ENCODE measurements at regions not wholly inside any gene's neighbourhood (a gene's known extent, or its start where the extent isn't known, plus 50 kb on each side); places are given as distances from the start of the nearest gene placed in this dataset.

GRCh38 chr12:38160318-38161122, 156.1 kb upstream of the ALG10B start:
- TF ChIP-seq ZFX (IDR thresholded peaks at IDR 0.05; ENCODE audit: borderline replicate concordance) (no peak), CTCF (IDR thresholded peaks at IDR 0.05) (no peak)
- H3K27ac ChIP-seq = no peak overlapping the region

- no peak overlapping the region for H3K27ac ChIP-seq
- TF ChIP-seq CTCF (IDR thresholded peaks at IDR 0.05) = no peak
- TF ChIP-seq ZFX (IDR thresholded peaks at IDR 0.05; ENCODE audit: borderline replicate concordance) = no peak
Observed at GRCh38 chr12:38161123-38162000, 155.2 kb upstream of the ALG10B start.

GRCh38 chr12:38162013-38162412, 154.6 kb upstream of the ALG10B start:
- no peak overlapping the region for H3K27ac ChIP-seq
- TF ChIP-seq ZFX (IDR thresholded peaks at IDR 0.05; ENCODE audit: borderline replicate concordance) (no peak), CTCF (IDR thresholded peaks at IDR 0.05) (no peak)

GRCh38 chr12:38162708-38163441, 153.7 kb upstream of the ALG10B start:
- TF ChIP-seq ZFX (IDR thresholded peaks at IDR 0.05; ENCODE audit: borderline replicate concordance) = no peak
- TF ChIP-seq CTCF (IDR thresholded peaks at IDR 0.05) = no peak
- H3K27ac ChIP-seq = no peak overlapping the region

- no peak overlapping the region for H3K27ac ChIP-seq
- TF ChIP-seq CTCF (IDR thresholded peaks at IDR 0.05) = no peak
- no peak for TF ChIP-seq ZFX (IDR thresholded peaks at IDR 0.05; ENCODE audit: borderline replicate concordance)
Observed at GRCh38 chr12:38163442-38163801, 153.2 kb upstream of the ALG10B start.

- H3K27ac ChIP-seq = no peak overlapping the region
- no peak for TF ChIP-seq CTCF (IDR thresholded peaks at IDR 0.05)
- no peak for TF ChIP-seq ZFX (IDR thresholded peaks at IDR 0.05; ENCODE audit: borderline replicate concordance)
Observed at GRCh38 chr12:38166225-38166624, 150.3 kb upstream of the ALG10B start.

Measured in 22Rv1 (cell line).